ENCODE measurements at regions not wholly inside any gene's neighbourhood (a gene's known extent, or its start where the extent isn't known, plus 50 kb on each side); places are given as distances from the start of the nearest gene placed in this dataset.
A peak's percentile ranks its signal among the peaks of the same experiment; 100 is the strongest.

DNA sequence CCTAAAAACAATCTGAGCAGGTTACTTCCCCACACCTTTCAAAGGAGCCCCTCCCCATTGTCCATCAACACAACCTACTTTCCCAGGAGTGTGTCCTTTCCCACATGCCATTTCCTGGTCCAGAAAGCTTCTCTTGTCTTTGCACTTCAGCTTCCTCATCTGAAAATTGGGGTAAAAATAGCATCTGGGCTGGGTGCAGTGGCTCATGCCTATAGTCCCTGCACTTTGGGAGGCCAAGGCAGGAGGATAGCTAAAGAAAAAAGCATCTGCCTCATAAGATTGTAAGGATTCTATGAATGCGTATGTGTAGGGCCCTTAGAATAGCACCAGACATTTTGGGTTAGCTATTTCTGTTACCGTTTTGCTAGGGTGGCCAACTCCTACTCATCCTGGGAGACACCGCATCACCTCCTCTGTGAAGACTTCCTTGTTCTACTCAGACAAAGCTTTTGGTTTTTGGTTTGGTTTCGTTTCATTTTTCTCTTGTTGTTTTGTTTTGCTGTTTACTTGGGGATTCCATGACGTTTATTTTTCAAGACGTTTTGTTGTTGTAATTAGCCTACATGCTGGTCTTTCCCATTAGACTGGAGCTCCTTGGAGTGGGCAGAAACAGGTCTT is 224.4 kb upstream of the TLE3 start:
- no peak for DNase-seq (ENCODE audit: low read depth, low spot score)
- no peak overlapping the region for H3K4me3 ChIP-seq (ENCODE audit: low read depth, low read length)
- in situ Hi-C loops (cut with HindIII; ENCODE audit: low sequenced_read_pairs) = no loop called here
- TF ChIP-seq, protein P1, sequence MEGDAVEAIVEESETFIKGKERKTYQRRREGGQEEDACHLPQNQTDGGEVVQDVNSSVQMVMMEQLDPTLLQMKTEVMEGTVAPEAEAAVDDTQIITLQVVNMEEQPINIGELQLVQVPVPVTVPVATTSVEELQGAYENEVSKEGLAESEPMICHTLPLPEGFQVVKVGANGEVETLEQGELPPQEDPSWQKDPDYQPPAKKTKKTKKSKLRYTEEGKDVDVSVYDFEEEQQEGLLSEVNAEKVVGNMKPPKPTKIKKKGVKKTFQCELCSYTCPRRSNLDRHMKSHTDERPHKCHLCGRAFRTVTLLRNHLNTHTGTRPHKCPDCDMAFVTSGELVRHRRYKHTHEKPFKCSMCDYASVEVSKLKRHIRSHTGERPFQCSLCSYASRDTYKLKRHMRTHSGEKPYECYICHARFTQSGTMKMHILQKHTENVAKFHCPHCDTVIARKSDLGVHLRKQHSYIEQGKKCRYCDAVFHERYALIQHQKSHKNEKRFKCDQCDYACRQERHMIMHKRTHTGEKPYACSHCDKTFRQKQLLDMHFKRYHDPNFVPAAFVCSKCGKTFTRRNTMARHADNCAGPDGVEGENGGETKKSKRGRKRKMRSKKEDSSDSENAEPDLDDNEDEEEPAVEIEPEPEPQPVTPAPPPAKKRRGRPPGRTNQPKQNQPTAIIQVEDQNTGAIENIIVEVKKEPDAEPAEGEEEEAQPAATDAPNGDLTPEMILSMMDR (IDR thresholded peaks at IDR 0.05; ENCODE audit: low read depth, low read length) = no peak

DNA sequence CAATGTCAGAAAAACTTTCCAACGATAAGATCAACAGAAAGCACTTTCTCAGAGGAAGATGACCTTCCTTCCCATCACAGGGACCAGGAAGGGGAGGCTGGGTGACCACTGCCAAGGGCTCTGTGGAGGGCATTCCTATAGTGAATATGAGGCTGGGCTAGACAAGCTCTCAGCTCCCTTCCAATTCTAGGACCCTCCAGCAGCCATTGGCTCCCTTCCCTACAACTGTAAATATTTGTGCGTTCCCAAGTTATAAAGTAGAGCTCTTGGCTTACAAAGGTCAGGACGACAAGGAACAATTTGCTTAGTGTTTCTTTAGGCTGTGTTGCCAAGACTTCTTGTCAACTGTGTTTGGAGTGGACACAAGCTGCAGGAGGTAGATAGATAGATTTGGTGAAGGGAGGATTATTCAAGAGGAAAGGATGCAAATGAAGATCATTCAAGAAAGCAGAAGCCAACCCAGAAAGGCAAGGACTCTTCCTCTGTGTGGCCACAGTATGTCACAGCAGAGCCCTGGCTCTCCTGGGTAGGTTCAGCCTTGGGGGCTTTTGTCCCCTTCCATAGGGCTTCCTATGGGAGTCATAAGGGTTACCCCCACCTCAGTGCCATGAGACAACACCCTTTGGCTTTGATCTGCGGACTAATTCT is 223.6 kb upstream of the TLE3 start:
- no peak for DNase-seq (ENCODE audit: low read depth, low spot score)
- TF ChIP-seq, protein P1 (IDR thresholded peaks at IDR 0.05; ENCODE audit: low read depth, low read length) = no peak
- in situ Hi-C loops (cut with HindIII; ENCODE audit: low sequenced_read_pairs) = no loop called here
- no peak overlapping the region for H3K4me3 ChIP-seq (ENCODE audit: low read depth, low read length)

DNA sequence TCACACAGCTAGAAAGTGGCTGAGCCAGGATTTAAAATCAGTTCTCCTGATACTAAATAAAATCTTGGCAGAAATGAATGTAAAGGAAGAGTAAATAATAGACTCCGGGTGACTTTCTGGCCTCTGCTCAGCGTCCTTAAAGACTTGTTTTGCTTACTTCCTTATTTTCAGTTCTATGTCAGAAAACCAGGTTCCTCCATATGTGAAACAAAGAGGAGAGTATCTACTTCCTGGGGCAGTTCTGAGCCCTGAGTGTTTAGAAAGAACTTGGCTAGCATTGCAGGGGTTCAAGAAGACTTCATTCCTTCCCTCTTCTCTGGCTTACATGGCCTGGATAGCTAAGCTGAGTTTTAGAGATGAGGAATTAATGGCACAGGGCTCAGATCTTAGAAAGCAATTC is 222.8 kb upstream of the TLE3 start:
- TF ChIP-seq, protein P1 (IDR thresholded peaks at IDR 0.05; ENCODE audit: low read depth, low read length) = no peak
- H3K4me3 ChIP-seq (ENCODE audit: low read depth, low read length) = no peak overlapping the region
- in situ Hi-C loops (cut with HindIII; ENCODE audit: low sequenced_read_pairs) = no loop called here
- DNase-seq (ENCODE audit: low read depth, low spot score) = no peak

DNA sequence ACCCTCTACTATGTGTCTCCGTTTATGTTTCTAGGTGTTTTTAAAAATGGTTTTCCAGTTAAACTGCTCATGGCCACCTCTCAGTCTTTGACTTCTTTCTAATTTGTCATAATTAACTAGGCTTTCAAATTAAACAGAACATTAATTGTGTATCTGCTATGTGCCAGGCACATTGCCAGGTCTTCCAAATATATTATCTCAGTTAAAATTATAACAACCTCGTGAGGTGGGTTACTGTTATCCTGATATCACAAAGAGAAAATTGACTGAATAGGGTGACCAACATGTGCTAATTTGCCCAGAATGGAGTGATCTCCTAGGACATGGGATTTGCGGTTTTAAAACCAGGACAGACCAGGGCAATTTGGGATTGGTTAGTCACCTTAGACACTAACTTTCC is 222.4 kb upstream of the TLE3 start:
- TF ChIP-seq, protein P1 (IDR thresholded peaks at IDR 0.05; ENCODE audit: low read depth, low read length) = no peak
- no peak for DNase-seq (ENCODE audit: low read depth, low spot score)
- H3K4me3 ChIP-seq (ENCODE audit: low read depth, low read length) = no peak overlapping the region
- in situ Hi-C loops (cut with HindIII; ENCODE audit: low sequenced_read_pairs) = no loop called here

DNA sequence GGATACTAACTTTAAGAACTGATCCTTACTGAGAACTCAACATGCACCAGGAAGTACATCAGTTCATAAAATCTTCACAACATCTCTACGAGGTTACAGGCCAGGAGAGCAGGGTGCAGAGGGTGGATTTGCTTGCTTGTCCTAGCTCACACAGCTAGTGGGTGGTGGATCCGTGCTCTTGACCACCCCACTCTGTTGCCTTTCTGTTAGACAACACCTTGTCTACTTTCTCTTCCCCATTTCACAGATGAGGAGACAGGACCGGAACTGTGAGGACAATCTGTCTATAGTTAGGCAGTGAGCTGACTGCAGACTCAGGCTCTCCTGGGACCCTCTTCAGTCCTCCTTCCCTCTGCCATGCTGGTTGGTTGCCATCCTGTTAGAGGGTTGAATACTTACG is 221.7 kb upstream of the TLE3 start:
- no peak for DNase-seq (ENCODE audit: low read depth, low spot score)
- in situ Hi-C loops (cut with HindIII; ENCODE audit: low sequenced_read_pairs) = no loop called here
- no peak overlapping the region for H3K4me3 ChIP-seq (ENCODE audit: low read depth, low read length)
- TF ChIP-seq, protein P1 (IDR thresholded peaks at IDR 0.05; ENCODE audit: low read depth, low read length) = no peak

DNA sequence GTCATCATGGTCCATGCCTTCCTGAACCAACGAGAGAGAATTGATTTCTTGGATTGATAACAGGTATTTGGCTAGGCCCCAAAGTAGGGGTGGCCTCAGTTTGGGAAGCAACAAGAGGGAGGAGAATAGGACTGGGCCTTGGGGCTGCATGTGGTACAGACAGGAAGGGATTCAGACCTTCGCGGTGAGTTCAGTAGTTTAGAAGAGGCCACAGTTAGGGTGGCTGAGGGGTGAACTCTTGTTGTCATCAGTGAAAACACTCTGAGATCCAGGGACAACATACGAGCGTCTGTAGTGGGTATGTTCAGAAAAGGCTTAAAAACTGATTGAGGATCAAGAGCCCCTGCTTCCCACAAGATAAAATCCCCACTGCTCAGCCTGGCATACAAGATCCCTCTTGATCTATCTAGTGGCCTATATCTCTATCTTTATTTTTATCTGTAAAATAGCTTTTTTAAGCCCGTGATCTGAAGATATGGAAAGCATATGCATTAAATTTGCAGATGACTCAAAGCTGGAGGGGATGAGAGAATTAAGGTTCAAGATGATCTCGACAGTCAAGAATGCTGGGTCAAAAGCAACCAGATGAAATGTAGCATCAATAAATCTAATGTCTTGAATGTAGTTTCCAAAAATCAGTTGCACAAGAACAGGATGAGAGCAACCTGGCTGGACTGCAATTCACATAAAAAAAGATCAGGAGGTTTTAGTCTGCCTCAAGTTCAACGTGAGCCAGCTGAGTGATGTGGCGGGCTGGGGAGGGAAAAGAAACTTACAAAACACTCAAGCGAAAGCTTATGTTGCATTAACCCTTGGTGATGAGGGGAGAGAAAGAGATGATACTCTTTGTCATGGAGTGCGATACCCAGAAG is 221.1 kb upstream of the TLE3 start:
- no peak overlapping the region for H3K4me3 ChIP-seq (ENCODE audit: low read depth, low read length)
- in situ Hi-C loops (cut with HindIII; ENCODE audit: low sequenced_read_pairs) = no loop called here
- peak; percentile 66 for DNase-seq (ENCODE audit: low read depth, low spot score)
- TF ChIP-seq, protein P1 (IDR thresholded peaks at IDR 0.05; ENCODE audit: low read depth, low read length) = no peak
